Gastrocnemius medialis (tissue), 4 donors: ENCODE measurements at regions not wholly inside any gene's neighbourhood (a gene's known extent, or its start where the extent isn't known, plus 50 kb on each side); places are given as distances from the start of the nearest gene placed in this dataset.

Experiments used
- ATAC-seq, 2 donors: fragments of 150-250 bp; one replicate each; pipeline ENCODE4 v1.9.1; 2016
- DNase-seq, 2 donors: peaks; one replicate each; pipeline ENCODE4 v3.0.0-alpha.2; 2019
- H3K27ac ChIP-seq, 4 donors: fragments of 200-600 bp; sonication (generic); 1 replicate in 1 of 4; 2 replicates in 3 of 4; pipeline ENCODE4 v1.5.1; 2016 to 2018; ENCODE audit warnings: mild to moderate bottlenecking in 2 of 4, moderate library complexity in 1 of 4
- H3K27me3 ChIP-seq, 3 donors: fragments of 200-600 bp; sonication (generic) in 2 of 3; 1 replicate in 1 of 3; 2 replicates in 2 of 3; pipeline versions ENCODE4 v1.5.1 to v1.6.0; 2016 to 2019; ENCODE audit warnings: mild to moderate bottlenecking in 1 of 3, moderate library complexity in 1 of 3
- H3K36me3 ChIP-seq, 2 donors: fragments of 200-600 bp; sonication (generic) in 1 of 2; one replicate each; pipeline ENCODE4 v1.5.1; 2017 to 2018
- H3K4me1 ChIP-seq, 2 donors: fragments of 200-600 bp; sonication (generic) in 1 of 2; one replicate each; pipeline ENCODE4 v1.5.1; 2016 to 2017; ENCODE audit warnings: mild to moderate bottlenecking in 2 of 2
- H3K4me3 ChIP-seq, 4 donors: fragments of 200-600 bp; sonication (generic) in 3 of 4; 1 replicate in 1 of 4; 2 replicates in 3 of 4; pipeline ENCODE4 v1.5.1; 2016 to 2019; ENCODE audit warnings: mild to moderate bottlenecking in 2 of 4
- H3K9me3 ChIP-seq, 3 donors: fragments of 200-600 bp; sonication (generic) in 2 of 3; 1 replicate in 1 of 3; 2 replicates in 2 of 3; pipeline ENCODE4 v1.5.1; 2016 to 2019
- POLR2A ChIP-seq, 2 donors: fragments of 450-650 bp; IDR thresholded peaks; one replicate each; pipeline ENCODE4 v1.6.1; 2017; ENCODE audit warnings: antibody characterized with exemption in 2 of 2, mild to moderate bottlenecking in 2 of 2, moderate library complexity in 2 of 2
- in situ Hi-C, 4 donors: fragments of 200-750 bp; cut with MboI; loops; one replicate each; pipeline versions ENCODE4 v1.15.0 to v1.8.0; 2017; ENCODE audit warnings: low sequenced_read_pairs in 4 of 4
- intact Hi-C: fragments of 100-400 bp; cut with DNase I; formaldehyde crosslinking; loops from one replicate; pipeline ENCODE4 v1.15.1; 2023; ENCODE audit warnings: low total_unique reads
- TF ChIP-seq, protein P1 (sequence below), 5 experiments: fragments of 450-650 bp in 3 of 5; fragments of 200-600 bp in 2 of 5; sonication (generic) in 2 of 5; IDR thresholded peaks in 4 of 5; conservative IDR thresholded peaks in 1 of 5; 1 replicate in 4 of 5; 2 replicates in 1 of 5; pipeline ENCODE4 v1.5.1; 2016 to 2019; ENCODE audit warnings: antibody characterized with exemption in 5 of 5, mild to moderate bottlenecking in 3 of 5, moderate library complexity in 3 of 5

DNA sequence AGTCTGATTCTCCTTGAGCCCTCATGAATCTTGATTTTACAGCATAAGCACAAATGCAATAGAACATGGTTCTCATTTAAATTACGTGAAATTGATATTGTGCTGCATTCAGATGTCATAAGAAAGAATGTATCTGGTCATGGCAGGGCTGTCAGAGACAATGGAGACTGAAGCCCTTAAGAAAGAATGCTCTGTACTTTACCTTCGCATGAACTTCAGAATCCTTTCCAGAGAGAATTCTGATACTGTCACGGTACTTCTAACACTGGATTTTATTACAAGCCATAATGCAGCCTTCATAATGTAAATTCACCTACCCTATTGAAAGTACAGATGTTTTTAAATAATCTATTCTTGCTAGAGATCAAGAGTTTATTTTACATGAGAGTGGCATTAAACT, 677.9 kb upstream of the ADGRL3 start:
- Histone ChIP-seq H3K36me3 (no peaks in the 10 kb centered on the region), H3K4me1 (no peaks in the 10 kb centered on the region), H3K27ac (no peak overlapping the region), H3K27me3 (no peaks in the 10 kb centered on the region), H3K9me3 (no peaks in the 10 kb centered on the region), H3K4me3 (no peak overlapping the region)
- intact Hi-C loops: no loop called here
- no peak for ATAC-seq
- TF ChIP-seq, protein P1, sequence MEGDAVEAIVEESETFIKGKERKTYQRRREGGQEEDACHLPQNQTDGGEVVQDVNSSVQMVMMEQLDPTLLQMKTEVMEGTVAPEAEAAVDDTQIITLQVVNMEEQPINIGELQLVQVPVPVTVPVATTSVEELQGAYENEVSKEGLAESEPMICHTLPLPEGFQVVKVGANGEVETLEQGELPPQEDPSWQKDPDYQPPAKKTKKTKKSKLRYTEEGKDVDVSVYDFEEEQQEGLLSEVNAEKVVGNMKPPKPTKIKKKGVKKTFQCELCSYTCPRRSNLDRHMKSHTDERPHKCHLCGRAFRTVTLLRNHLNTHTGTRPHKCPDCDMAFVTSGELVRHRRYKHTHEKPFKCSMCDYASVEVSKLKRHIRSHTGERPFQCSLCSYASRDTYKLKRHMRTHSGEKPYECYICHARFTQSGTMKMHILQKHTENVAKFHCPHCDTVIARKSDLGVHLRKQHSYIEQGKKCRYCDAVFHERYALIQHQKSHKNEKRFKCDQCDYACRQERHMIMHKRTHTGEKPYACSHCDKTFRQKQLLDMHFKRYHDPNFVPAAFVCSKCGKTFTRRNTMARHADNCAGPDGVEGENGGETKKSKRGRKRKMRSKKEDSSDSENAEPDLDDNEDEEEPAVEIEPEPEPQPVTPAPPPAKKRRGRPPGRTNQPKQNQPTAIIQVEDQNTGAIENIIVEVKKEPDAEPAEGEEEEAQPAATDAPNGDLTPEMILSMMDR (IDR thresholded peaks at IDR 0.05 in 4 of 5, conservative IDR thresholded peaks at IDR 0.05 in 1 of 5): no peak
- TF ChIP-seq POLR2A (IDR thresholded peaks at IDR 0.05): no peak
- no peak for DNase-seq
- in situ Hi-C loops: no loop called here

DNA sequence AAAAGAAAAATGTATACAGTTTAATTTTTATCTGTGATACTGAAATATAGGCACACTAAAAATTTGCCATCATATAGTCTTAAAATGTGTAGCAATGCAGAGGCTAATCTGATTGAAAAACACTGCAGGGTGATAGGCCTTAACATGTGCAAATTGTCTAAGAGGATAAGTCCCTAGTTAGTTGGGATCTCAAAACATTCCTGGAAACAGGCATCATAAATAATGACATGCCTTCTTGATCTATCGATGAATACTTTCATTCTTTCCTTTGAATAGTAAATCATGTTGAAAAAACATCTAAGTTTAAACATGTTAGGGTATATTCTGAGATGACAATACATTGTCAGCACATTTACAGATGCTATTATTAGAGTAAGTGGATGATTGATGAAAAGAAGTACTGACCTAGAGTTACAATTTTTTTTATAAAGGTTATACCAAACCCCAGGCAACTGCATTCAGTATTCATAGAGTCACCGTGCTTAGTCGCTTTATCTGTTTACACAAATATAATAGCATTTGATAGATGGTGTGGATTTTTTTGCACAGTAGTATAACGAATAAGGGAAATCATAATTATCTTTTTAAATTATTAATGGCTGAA, 668.2 kb upstream of the ADGRL3 start:
- Histone ChIP-seq H3K27me3 (no peaks in the 10 kb centered on the region), H3K4me3 (no peak overlapping the region), H3K36me3 (no peaks in the 10 kb centered on the region), H3K27ac (no peak overlapping the region), H3K4me1 (no peaks in the 10 kb centered on the region), H3K9me3 (no peaks in the 10 kb centered on the region)
- ATAC-seq (no peak), DNase-seq (no peak)
- TF ChIP-seq, protein P1 (IDR thresholded peaks at IDR 0.05 in 4 of 5, conservative IDR thresholded peaks at IDR 0.05 in 1 of 5): no peak
- no peak for TF ChIP-seq POLR2A (IDR thresholded peaks at IDR 0.05)
- in situ Hi-C loops: no loop called here
- intact Hi-C loops: no loop called here

DNA sequence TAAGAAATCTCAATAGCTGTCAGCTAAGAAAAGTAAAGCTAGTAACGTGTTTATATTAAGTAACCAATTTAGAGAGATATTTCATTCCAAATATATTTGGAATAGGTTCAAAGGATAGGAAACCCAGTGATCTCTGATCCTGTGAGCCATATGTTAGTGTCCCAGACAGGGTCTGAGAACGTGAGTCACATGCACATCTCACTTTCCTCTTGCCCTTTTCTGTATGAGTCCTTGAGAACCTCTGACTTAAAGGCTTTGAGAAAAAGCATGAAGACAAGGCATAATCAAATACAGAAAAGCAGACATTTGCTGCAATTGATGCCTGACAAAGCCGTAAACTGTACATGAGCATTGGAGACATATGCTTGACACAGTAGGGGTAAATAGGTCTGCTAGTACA, 655.1 kb upstream of the ADGRL3 start:
- intact Hi-C loops (no loop called here), in situ Hi-C loops (no loop called here)
- no peak for TF ChIP-seq POLR2A (IDR thresholded peaks at IDR 0.05)
- TF ChIP-seq, protein P1 (IDR thresholded peaks at IDR 0.05 in 4 of 5, conservative IDR thresholded peaks at IDR 0.05 in 1 of 5): no peak
- DNase-seq (no peak), ATAC-seq (no peak)
- no peak overlapping the region for H3K27ac ChIP-seq
- H3K9me3 ChIP-seq: no peaks in the 10 kb centered on the region
- H3K4me3 ChIP-seq: no peak overlapping the region
- no peaks in the 10 kb centered on the region for H3K36me3 ChIP-seq
- no peaks in the 10 kb centered on the region for H3K4me1 ChIP-seq
- H3K27me3 ChIP-seq: no peaks in the 10 kb centered on the region

DNA sequence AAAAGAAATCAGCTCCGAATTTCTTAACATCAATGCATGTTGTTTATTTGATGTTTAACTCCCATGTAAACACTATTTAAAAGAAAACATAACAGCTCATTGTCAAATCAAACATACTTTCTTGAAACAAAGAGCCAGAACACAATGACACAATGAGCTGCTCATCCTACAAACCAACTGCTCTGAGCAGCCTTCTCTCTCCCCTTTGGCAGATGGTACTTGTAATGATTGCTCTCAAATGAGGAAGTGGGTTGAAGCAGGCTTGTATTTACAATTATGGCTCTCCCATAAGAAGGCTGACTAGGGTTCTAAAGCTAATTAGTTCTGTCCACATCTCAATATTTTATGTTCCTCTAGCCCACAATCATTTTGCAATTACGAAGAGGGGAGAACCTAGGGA, 637.8 kb upstream of the ADGRL3 start:
- ATAC-seq: no peak

More for the DNA sequence above, 637.8 kb upstream of the ADGRL3 start:
- DNase-seq: no peak
- TF ChIP-seq, protein P1 (IDR thresholded peaks at IDR 0.05 in 4 of 5, conservative IDR thresholded peaks at IDR 0.05 in 1 of 5): no peak
- no peak for TF ChIP-seq POLR2A (IDR thresholded peaks at IDR 0.05)
- H3K4me1 ChIP-seq: no peaks in the 10 kb centered on the region
- no peak overlapping the region for H3K27ac ChIP-seq
- H3K36me3 ChIP-seq: no peaks in the 10 kb centered on the region
- H3K4me3 ChIP-seq: no peak overlapping the region
- intact Hi-C loops: no loop called here
- H3K27me3 ChIP-seq: no peaks in the 10 kb centered on the region
- in situ Hi-C loops: no loop called here
- no peaks in the 10 kb centered on the region for H3K9me3 ChIP-seq
